ENCODE measurements at regions not wholly inside any gene's neighbourhood (a gene's known extent, or its start where the extent isn't known, plus 50 kb on each side); places are given as distances from the start of the nearest gene placed in this dataset.
"Not testable (repeated sequence)": the region's sequence is repeated elsewhere in the genome, so short reads cannot be mapped to it uniquely, and the experiment has no call there.

DNA sequence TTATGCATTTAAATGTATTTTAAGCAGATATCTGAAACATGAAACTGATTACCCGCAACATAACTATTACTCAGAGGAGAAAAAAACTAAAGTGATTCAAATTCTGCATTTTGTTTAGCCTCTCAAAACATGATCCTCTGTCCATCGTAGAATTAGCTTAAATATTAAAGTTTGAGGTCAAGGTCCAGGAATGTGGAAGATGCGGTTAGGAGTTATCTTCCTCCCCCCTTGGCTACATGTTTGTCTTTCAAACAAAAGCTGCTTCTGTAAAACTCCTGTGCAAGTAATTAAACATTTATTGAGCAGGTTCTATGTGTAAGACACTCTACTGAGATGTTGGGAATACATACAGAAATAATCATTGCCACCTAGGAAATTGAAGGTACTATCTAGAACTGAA, 175.0 kb upstream of the ISL1 start:
- Histone ChIP-seq H3K9me3 (ENCODE audit: low read length) (no peaks in the 10 kb centered on the region), H3K27me3 (ENCODE audit: insufficient read depth, low read length, poor library complexity, severe bottlenecking) (no peaks in the 10 kb centered on the region), H3K4me3 (ENCODE audit: low read length) (no peak overlapping the region), H3K36me3 (ENCODE audit: insufficient read depth, low read length) (no peaks in the 10 kb centered on the region), H3K4me1 (ENCODE audit: insufficient read depth, low read length) (no peaks in the 10 kb centered on the region), H3K27ac (ENCODE audit: low read depth, low read length) (no peak overlapping the region)
- no peaks in the 10 kb centered on the region for H3K36me3 Mint-ChIP-seq
- ChIA-PET CTCF (no interaction called here), POLR2A (no interaction called here)
- H3K27me3 Mint-ChIP-seq, result no peaks in the 10 kb centered on the region
- H3K9me3 Mint-ChIP-seq, result peaks cover 0 to 6% (median 0%) of the 10 kb centered on the region in 5 donors
- no peak overlapping the region for H3K4me3 Mint-ChIP-seq
- no peak overlapping the region for H3K27ac Mint-ChIP-seq
- no peak for DNase-seq
- no peaks in the 10 kb centered on the region for H3K4me1 Mint-ChIP-seq

DNA sequence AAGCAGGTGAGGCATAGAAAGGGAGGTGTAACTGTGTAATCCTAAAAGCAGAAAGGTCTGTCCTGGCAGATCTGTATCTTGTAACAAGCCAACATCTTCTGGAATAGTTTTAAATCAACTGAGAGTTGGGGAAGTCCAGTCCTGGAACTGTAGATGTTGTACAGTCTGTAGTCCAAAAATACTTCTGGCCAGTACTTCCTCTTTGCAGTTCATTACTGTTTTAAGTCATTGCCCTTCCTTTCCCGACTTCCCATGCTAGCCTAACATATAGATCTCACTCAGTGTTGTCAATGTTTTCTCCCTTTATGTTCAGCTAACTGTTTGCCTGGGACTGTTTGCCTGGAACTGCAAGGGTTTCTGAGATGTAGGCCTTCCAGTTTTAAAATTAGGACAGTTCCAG, 168.5 kb upstream of the ISL1 start:
- Histone ChIP-seq H3K36me3 (ENCODE audit: insufficient read depth, low read length) (no peaks in the 10 kb centered on the region), H3K4me1 (ENCODE audit: insufficient read depth, low read length) (no peaks in the 10 kb centered on the region), H3K4me3 (ENCODE audit: low read length) (no peak overlapping the region), H3K27ac (ENCODE audit: low read depth, low read length) (no peak overlapping the region), H3K27me3 (ENCODE audit: insufficient read depth, low read length, poor library complexity, severe bottlenecking) (no peaks in the 10 kb centered on the region), H3K9me3 (ENCODE audit: low read length) (no peaks in the 10 kb centered on the region)
- ChIA-PET CTCF (no interaction called here), POLR2A (no interaction called here)
- Mint-ChIP-seq H3K36me3 (no peaks in the 10 kb centered on the region), H3K27ac (no peak overlapping the region), H3K9me3 (peaks cover 0 to 6% (median 2%) of the 10 kb centered on the region in 5 donors), H3K27me3 (peaks cover 0 to 1% of the 10 kb centered on the region in 2 donors), H3K4me1 (no peaks in the 10 kb centered on the region), H3K4me3 (no peak overlapping the region)
- no peak for DNase-seq

DNA sequence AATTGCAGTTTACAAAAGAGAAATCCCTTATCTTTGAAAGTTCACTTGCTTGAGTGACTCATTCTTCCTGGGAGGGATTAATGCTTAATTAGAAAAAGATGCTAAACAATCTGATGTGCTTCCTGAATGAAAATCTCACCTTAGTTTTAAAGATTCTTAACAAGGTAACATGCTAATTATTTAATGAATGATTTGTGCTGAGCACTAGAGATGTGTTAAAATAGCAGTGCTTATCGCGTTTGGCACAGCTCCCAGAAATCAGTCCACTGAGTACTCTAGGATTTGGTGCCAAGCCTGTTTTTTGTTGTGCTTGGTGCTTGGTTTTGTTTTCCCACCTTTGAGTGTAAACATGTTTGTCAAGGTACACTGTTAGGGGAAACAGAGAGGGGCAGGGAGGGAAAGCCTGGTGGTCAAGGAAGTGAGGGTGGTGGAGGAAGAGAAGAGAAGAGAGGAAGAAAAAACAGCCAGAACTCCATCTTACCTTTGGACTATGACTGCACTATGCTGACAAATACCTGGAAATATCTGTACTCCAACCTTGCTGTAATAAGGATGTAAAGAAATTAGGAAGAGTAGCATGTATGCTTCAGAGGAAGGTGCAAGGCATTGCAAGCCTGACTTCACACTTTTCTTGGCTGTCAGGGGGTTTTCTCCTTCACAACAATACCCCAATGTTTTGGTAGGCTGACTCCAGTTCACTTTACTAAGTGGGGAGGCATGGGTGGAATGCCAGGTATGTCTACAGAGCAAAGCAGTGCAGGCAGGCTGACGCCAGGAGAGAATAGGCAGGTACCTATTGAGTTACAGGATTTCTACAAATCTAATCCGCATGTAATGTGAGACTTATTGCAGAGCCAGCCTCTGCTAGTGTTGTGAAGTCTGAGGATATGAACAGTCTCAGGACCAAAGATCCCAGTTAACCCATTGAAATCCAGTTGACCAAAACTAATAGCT, 157.2 kb upstream of the ISL1 start:
- H3K27ac ChIP-seq (ENCODE audit: low read depth, low read length), result no peak overlapping the region
- ChIA-PET POLR2A (no interaction called here), CTCF (no interaction called here)
- no peak overlapping the region for H3K4me3 Mint-ChIP-seq
- H3K36me3 Mint-ChIP-seq, result no peaks in the 10 kb centered on the region
- peaks cover 8 to 28% (median 13%) of the 10 kb centered on the region in 5 donors for H3K9me3 Mint-ChIP-seq
- no peaks in the 10 kb centered on the region for H3K4me1 ChIP-seq (ENCODE audit: insufficient read depth, low read length)
- no peaks in the 10 kb centered on the region for H3K27me3 ChIP-seq (ENCODE audit: insufficient read depth, low read length, poor library complexity, severe bottlenecking)
- no peak for DNase-seq
- no peaks in the 10 kb centered on the region for H3K9me3 ChIP-seq (ENCODE audit: low read length)
- H3K4me3 ChIP-seq (ENCODE audit: low read length), result no peak overlapping the region
- no peak overlapping the region for H3K27ac Mint-ChIP-seq
- H3K4me1 Mint-ChIP-seq, result no peaks in the 10 kb centered on the region
- no peaks in the 10 kb centered on the region for H3K36me3 ChIP-seq (ENCODE audit: insufficient read depth, low read length)
- H3K27me3 Mint-ChIP-seq, result no peaks in the 10 kb centered on the region

DNA sequence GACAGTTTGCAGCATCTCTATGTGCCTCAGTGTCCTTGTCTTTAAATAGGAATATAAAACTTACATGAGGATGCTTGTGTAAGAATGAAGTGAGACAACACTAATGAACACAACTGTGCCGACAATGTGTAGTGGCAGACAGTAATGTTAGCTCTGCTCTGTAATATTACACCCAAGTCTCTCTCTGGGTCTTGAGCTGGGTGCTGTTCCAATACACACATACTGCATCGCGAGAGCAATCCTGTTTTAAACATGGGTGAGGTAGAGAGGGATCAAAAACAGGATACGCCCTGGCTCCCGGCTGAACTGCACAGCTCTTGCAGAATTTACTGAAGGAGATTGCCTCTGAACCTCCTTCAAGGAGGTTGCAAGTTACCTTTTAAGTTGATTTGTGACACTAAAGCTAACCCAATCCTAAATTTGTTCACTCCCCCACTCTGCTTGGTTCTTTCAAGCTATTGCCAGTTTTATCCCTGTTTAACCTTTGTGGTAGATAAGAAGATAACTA, 155.2 kb upstream of the ISL1 start:
- Histone ChIP-seq H3K9me3 (ENCODE audit: low read length) (no peaks in the 10 kb centered on the region), H3K27ac (ENCODE audit: low read depth, low read length) (no peak overlapping the region), H3K36me3 (ENCODE audit: insufficient read depth, low read length) (no peaks in the 10 kb centered on the region), H3K27me3 (ENCODE audit: insufficient read depth, low read length, poor library complexity, severe bottlenecking) (no peaks in the 10 kb centered on the region), H3K4me3 (ENCODE audit: low read length) (no peak overlapping the region), H3K4me1 (ENCODE audit: insufficient read depth, low read length) (no peaks in the 10 kb centered on the region)
- DNase-seq, result no peak
- H3K36me3 Mint-ChIP-seq, result no peaks in the 10 kb centered on the region
- CTCF ChIA-PET, result no interaction called here
- no peak overlapping the region for H3K27ac Mint-ChIP-seq
- H3K9me3 Mint-ChIP-seq, result peaks cover 9 to 38% (median 13%) of the 10 kb centered on the region in 5 donors
- POLR2A ChIA-PET, result no interaction called here
- no peaks in the 10 kb centered on the region for H3K27me3 Mint-ChIP-seq
- H3K4me1 Mint-ChIP-seq, result no peaks in the 10 kb centered on the region
- H3K4me3 Mint-ChIP-seq, result no peak overlapping the region

DNA sequence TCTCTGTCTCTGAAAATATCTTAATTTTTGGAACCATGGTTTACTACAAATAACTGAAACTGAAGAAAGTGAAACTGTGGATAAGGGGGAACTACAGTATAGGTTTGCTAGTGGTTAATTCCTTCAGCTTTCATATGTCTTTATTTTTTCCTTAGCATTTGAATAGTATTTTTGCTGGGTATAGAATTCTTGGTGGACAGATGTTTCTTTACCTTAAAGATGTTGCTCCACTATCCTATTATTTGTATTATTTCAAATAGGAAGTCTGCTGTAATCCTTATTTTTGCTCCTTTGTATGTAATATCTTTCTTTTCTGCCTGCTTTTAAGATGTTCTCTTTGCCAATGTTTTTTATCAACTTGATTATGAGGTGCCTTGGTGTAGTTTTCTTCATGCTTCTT, 152.9 kb upstream of the ISL1 start:
- H3K4me1 ChIP-seq (ENCODE audit: insufficient read depth, low read length), result no peaks in the 10 kb centered on the region
- POLR2A ChIA-PET, result no interaction called here
- no peaks in the 10 kb centered on the region for H3K27me3 ChIP-seq (ENCODE audit: insufficient read depth, low read length, poor library complexity, severe bottlenecking)
- Mint-ChIP-seq H3K27me3 (no peaks in the 10 kb centered on the region), H3K4me1 (no peaks in the 10 kb centered on the region), H3K4me3 (no peak overlapping the region), H3K9me3 (peaks cover 9 to 35% (median 13%) of the 10 kb centered on the region in 5 donors), H3K27ac (no peak overlapping the region), H3K36me3 (no peaks in the 10 kb centered on the region)
- no peaks in the 10 kb centered on the region for H3K9me3 ChIP-seq (ENCODE audit: low read length)
- H3K36me3 ChIP-seq (ENCODE audit: insufficient read depth, low read length), result no peaks in the 10 kb centered on the region
- CTCF ChIA-PET, result no interaction called here
- no peak for DNase-seq
- H3K4me3 ChIP-seq (ENCODE audit: low read length), result no peak overlapping the region
- H3K27ac ChIP-seq (ENCODE audit: low read depth, low read length), result no peak overlapping the region

DNA sequence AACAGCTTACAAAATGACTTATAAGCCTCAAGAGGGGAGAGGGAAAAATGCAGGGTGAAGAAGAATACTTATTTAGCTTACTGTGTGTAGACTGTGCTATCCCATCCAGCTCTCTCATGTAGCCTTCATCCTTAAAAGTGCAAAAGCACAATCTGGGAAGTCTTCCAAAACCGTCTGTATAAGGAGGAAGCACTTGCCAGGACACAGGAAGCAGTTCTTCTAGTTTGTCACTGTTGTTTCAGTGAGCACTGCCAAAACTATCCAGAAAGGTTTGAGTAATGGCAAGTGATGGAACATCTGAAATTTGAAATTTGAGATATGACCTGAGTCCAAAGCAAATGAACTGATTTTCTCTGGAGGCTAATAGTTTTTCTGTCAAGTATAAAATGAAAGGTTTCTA, 140.8 kb upstream of the ISL1 start:
- H3K9me3 ChIP-seq (ENCODE audit: low read length), result no peaks in the 10 kb centered on the region
- H3K27me3 ChIP-seq (ENCODE audit: insufficient read depth, low read length, poor library complexity, severe bottlenecking), result no peaks in the 10 kb centered on the region
- DNase-seq, result no peak
- no peaks in the 10 kb centered on the region for H3K4me1 ChIP-seq (ENCODE audit: insufficient read depth, low read length)
- H3K4me3 ChIP-seq (ENCODE audit: low read length), result no peak overlapping the region
- CTCF ChIA-PET, result no interaction called here
- H3K36me3 ChIP-seq (ENCODE audit: insufficient read depth, low read length), result no peaks in the 10 kb centered on the region
- POLR2A ChIA-PET, result no interaction called here
- H3K4me3 Mint-ChIP-seq, result no peak overlapping the region
- no peaks in the 10 kb centered on the region for H3K27me3 Mint-ChIP-seq
- H3K36me3 Mint-ChIP-seq, result no peaks in the 10 kb centered on the region
- no peak overlapping the region for H3K27ac ChIP-seq (ENCODE audit: low read depth, low read length)
- no peaks in the 10 kb centered on the region for H3K4me1 Mint-ChIP-seq
- peaks cover 0 to 10% (median 2%) of the 10 kb centered on the region in 5 donors for H3K9me3 Mint-ChIP-seq
- H3K27ac Mint-ChIP-seq, result no peak overlapping the region

DNA sequence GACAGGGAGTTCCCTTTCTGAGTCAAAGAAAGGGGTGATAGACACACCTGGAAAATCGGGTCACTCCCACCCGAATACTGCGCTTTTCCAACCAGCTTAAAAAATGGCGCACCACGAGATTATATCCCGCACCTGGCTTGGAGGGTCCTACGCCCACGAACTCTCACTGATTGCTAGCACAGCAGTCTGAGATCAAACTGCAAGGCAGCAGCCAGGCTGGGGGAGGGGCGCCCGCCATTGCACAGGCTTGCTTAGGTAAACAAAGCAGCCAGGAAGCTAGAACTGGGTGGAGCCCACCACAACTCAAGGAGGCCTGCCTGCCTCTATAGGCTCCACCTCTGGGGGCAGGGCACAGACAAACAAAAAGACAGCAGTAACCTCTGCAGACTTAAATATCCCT, 132.3 kb upstream of the ISL1 start:
- POLR2A ChIA-PET; H3K27me3 ChIP-seq (ENCODE audit: insufficient read depth, low read length, poor library complexity, severe bottlenecking): not testable (repeated sequence)
- peaks cover 3 to 20% (median 6%) of the 10 kb centered on the region in 5 donors for H3K9me3 Mint-ChIP-seq

DNA sequence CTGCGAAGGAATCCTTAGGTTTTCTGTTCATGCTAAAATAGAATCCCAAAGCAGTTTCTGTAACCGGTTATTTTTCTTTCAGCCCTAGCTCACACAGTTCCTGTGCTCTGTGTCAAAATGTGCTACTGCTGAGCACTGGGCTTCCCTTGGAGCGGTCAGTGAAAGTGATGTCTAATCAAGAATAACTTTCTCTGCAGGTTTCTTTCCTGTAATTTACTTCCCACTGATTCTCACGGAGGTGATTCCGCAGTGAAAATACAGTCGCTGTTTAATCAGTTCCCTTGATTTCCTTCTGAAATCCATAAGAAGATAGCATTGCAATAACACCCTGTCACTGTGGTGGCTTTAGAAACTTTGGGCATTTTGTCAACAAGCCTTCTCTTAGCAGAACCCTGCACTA, 112.0 kb upstream of the ISL1 start:
- Mint-ChIP-seq H3K27ac (no peak overlapping the region), H3K9me3 (peaks cover 2 to 15% (median 5%) of the 10 kb centered on the region in 5 donors), H3K4me1 (no peaks in the 10 kb centered on the region), H3K36me3 (no peaks in the 10 kb centered on the region), H3K4me3 (no peak overlapping the region), H3K27me3 (no peaks in the 10 kb centered on the region)
- CTCF ChIA-PET, result no interaction called here
- POLR2A ChIA-PET, result no interaction called here
- Histone ChIP-seq H3K27ac (ENCODE audit: low read depth, low read length) (no peak overlapping the region), H3K27me3 (ENCODE audit: insufficient read depth, low read length, poor library complexity, severe bottlenecking) (no peaks in the 10 kb centered on the region), H3K4me3 (ENCODE audit: low read length) (no peak overlapping the region), H3K4me1 (ENCODE audit: insufficient read depth, low read length) (no peaks in the 10 kb centered on the region), H3K9me3 (ENCODE audit: low read length) (no peaks in the 10 kb centered on the region), H3K36me3 (ENCODE audit: insufficient read depth, low read length) (no peaks in the 10 kb centered on the region)
- no peak for DNase-seq

More for the DNA sequence above, 132.3 kb upstream of the ISL1 start:
- H3K4me1 Mint-ChIP-seq; DNase-seq; H3K4me3 Mint-ChIP-seq; CTCF ChIA-PET; H3K27me3 Mint-ChIP-seq; H3K9me3 ChIP-seq (ENCODE audit: low read length); H3K36me3 ChIP-seq (ENCODE audit: insufficient read depth, low read length); H3K36me3 Mint-ChIP-seq; H3K4me3 ChIP-seq (ENCODE audit: low read length); H3K27ac Mint-ChIP-seq; H3K27ac ChIP-seq (ENCODE audit: low read depth, low read length); H3K4me1 ChIP-seq (ENCODE audit: insufficient read depth, low read length): not testable (repeated sequence)
